Small intestine (tissue), 7 donors: ENCODE measurements at regions not wholly inside any gene's neighbourhood (a gene's known extent, or its start where the extent isn't known, plus 50 kb on each side); places are given as distances from the start of the nearest gene placed in this dataset.
"Not testable (repeated sequence)": the region's sequence is repeated elsewhere in the genome, so short reads cannot be mapped to it uniquely, and the experiment has no call there.

Experiments
- DNase-seq, 2 donors: peaks; one replicate each; pipeline versions ENCODE4 v3.0.0 to v3.0.0-alpha.2; 2013
- FAIRE-seq: peaks from 2 replicates; lab custom pipeline; 2012; peaks lifted over from hg19 to GRCh38; lab: Jason Lieb, UNC
- H3K27ac ChIP-seq, 3 donors: one replicate each; pipeline ENCODE4 v1.5.1; 2013; ENCODE audit warnings: low read length in 2 of 3, mild to moderate bottlenecking in 2 of 3, control low read depth in 1 of 3, inconsistent platforms in 1 of 3, low read depth in 1 of 3, moderate library complexity in 1 of 3
- H3K27me3 ChIP-seq, 3 donors: one replicate each; pipeline ENCODE4 v1.6.1; 2013; ENCODE audit warnings: low read length in 3 of 3, inconsistent platforms in 1 of 3; ENCODE audit not compliant: control insufficient read depth in 3 of 3, insufficient read depth in 3 of 3
- H3K36me3 ChIP-seq, 3 donors: one replicate each; pipeline ENCODE4 v1.6.1; 2013; ENCODE audit warnings: low read length in 3 of 3, inconsistent platforms in 1 of 3, low read depth in 1 of 3, mild to moderate bottlenecking in 1 of 3, moderate library complexity in 1 of 3; ENCODE audit not compliant: control insufficient read depth in 3 of 3, insufficient read depth in 2 of 3
- H3K4me1 ChIP-seq, 3 donors: one replicate each; pipeline ENCODE4 v1.6.1; 2013; ENCODE audit warnings: low read length in 2 of 3, inconsistent platforms in 1 of 3, low read depth in 1 of 3, mild to moderate bottlenecking in 1 of 3, moderate library complexity in 1 of 3; ENCODE audit not compliant: control insufficient read depth in 3 of 3, insufficient read depth in 2 of 3
- H3K4me3 ChIP-seq, 3 donors: one replicate each; pipeline ENCODE4 v1.5.1; 2013; ENCODE audit warnings: low read length in 3 of 3, control low read depth in 1 of 3, inconsistent platforms in 1 of 3, low read depth in 1 of 3, mild to moderate bottlenecking in 1 of 3, moderate library complexity in 1 of 3
- H3K9me3 ChIP-seq, 2 donors: one replicate each; pipeline ENCODE4 v1.6.1; 2013; ENCODE audit warnings: low read depth in 1 of 2, low read length in 1 of 2; ENCODE audit not compliant: control insufficient read depth in 2 of 2, insufficient read depth in 1 of 2
- WGBS, 3 donors: extraction: QIAGEN DNeasy Blood & Tissue Kit; methylation state at CpG; one replicate each; pipeline ENCODE4 v1.1.7; 2013; 5-methylcytosine and 5-hydroxymethylcytosine counted together
- donor health status: healthy with polysubstance abuse.
- donor health status: control.
- donor health status: control.
- donor health status: Bipolar disorder and iron deficiency.
- donor health status: healthy.

DNA sequence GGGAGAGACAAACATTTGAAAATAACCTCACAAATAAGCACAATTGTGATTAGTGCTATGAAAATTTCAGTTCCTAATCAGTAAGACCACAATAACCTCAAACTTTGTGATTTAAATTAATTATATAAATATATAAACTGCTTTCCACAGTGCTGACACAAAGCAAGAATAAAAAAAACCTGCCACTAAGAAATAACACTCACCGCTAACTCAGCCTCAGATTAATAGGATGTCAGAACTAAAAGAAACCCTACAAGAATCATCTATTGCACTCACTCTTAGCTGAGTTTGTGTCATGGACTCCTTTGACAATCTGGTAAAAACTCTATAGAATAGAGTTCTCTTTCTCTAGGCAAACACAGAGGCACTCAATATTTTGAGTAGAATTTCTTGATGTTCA lies 68.4 kb downstream of the SLC41A2 start:
- H3K36me3 ChIP-seq: no peaks in the 10 kb centered on the region
- FAIRE-seq: no peak
- no peaks in the 10 kb centered on the region for H3K4me1 ChIP-seq
- DNase-seq: no peak
- no peaks in the 10 kb centered on the region for H3K9me3 ChIP-seq
- no peaks in the 10 kb centered on the region for H3K27me3 ChIP-seq
- H3K27ac ChIP-seq: no peak overlapping the region
- WGBS, 3 donors: 97% methylated on average over 1 of the region's 1 CpG
- no peak overlapping the region for H3K4me3 ChIP-seq

DNA sequence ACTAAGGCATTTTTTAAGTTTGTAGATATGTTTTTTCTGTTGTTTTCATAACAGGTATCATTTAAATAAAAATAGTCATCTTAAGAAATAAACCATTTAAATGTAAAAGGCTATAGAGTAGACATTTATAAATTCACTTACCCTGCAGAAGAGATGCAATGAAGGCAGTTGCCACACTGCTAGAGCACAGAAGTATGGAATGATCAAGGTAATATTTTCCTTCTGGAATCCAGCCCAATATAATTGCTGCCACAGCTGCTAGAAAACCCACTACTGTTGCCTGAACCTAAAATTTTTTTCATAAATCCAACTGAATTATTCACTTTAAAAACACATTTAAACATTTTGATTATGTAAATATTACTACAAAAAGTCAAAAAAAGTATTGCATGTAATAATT lies 69.2 kb downstream of the SLC41A2 start:
- H3K27ac ChIP-seq: no peak overlapping the region
- H3K27me3 ChIP-seq: no peaks in the 10 kb centered on the region
- no peaks in the 10 kb centered on the region for H3K4me1 ChIP-seq
- peaks cover 0 to 3% (median 0%) of the 10 kb centered on the region in 3 donors for H3K36me3 ChIP-seq
- FAIRE-seq (no peak), DNase-seq (no peak)
- no peaks in the 10 kb centered on the region for H3K9me3 ChIP-seq
- H3K4me3 ChIP-seq: no peak overlapping the region

DNA sequence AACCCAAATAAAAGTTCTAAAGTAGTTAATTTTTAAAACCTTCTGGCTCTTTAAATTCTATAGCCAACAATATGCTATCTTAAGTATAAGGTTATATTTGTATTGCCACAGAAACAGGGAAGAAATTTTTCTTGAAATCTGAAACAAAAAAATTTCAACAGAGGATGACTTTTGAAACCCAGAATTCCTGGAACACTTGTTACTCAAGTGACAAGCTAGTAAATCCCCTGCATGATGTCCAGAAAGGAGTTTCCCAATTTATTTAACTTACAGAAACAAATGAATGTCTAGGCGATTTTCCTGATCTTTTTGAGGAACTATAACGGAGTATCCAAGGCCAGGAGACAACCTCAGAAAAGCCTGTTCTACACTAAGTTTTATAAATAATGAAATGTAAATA lies 69.6 kb downstream of the SLC41A2 start:
- no peak overlapping the region for H3K4me3 ChIP-seq
- no peaks in the 10 kb centered on the region for H3K27me3 ChIP-seq
- H3K36me3 ChIP-seq: peaks cover 0 to 3% (median 0%) of the 10 kb centered on the region in 3 donors
- WGBS, 3 donors: 82 to 92% (median 83%) methylated on average over 2 of the region's 2 CpGs
- H3K9me3 ChIP-seq: no peaks in the 10 kb centered on the region
- DNase-seq (no peak), FAIRE-seq (no peak)
- H3K4me1 ChIP-seq: no peaks in the 10 kb centered on the region
- no peak overlapping the region for H3K27ac ChIP-seq

DNA sequence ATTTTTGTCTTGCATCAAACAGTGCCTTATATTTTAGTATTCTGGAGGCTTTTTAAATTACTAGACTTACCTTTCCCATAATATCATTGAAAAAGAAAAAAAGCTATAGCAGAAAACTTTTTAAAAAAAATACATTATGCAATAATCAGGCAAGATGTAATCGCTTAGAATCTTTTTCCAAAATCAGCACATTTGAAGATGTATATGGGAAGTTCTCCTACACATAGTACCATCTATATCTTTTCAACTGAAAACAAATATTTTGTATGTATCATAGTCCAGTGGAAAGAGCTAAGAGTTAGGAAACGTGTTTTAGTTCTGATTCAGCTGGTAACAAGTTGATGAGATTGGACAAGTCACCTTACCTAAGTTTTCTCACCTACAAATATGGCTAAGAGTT lies 70.6 kb downstream of the SLC41A2 start:
- WGBS, 3 donors: 83 to 91% (median 83%) methylated on average over 2 of the region's 2 CpGs
- no peak overlapping the region for H3K4me3 ChIP-seq
- no peaks in the 10 kb centered on the region for H3K27me3 ChIP-seq
- no peak for DNase-seq
- no peaks in the 10 kb centered on the region for H3K9me3 ChIP-seq
- no peak overlapping the region for H3K27ac ChIP-seq
- H3K36me3 ChIP-seq: peaks cover 0 to 3% (median 0%) of the 10 kb centered on the region in 3 donors
- no peaks in the 10 kb centered on the region for H3K4me1 ChIP-seq
- FAIRE-seq: no peak

DNA sequence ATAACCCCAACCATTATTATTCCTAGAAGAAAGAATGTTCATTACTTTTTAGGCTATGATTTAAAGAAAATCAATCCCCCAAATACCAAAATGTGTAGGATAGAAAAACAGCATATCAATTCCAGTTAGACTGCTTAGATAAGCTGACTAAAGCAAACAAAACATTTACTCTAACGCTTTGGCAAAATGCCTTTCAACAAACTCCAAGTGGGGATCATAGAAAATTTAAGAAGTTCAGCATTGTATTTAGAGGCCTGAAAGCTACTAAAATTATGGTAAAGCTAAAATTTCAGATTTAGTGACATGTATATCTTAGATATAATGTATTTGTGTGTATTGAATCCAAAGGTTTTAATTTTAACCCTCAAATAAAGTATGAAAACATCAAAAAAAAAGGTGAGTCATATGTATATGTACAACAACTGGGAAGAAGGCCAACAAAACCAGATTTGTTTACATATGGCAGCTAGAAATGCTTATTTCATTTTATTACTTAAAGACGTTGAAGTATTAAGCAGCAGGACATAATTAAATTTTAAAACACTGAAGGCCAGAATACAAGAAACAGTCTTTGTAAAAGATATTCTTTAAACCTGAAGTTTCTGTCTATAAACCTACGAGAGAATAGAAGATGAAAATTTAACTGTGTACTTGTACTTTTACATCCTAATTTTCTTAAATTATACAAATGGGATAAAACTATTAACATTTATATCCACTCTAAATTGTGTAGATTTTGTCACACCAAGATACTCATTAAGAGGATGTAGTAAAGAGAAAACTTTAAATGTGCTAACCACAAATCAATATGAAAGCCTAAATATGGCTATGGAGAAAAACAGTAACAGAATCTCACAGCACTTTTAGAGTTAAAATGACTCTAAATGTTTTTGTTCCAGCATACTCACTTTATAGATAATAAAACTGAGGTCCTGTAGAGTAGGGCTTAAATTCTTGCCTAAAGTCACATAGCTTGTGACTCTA lies 71.4 kb downstream of the SLC41A2 start:
- Histone ChIP-seq H3K9me3 (no peaks in the 10 kb centered on the region), H3K4me3 (no peak overlapping the region), H3K27ac (no peak overlapping the region), H3K36me3 (peaks cover 0 to 3% (median 0%) of the 10 kb centered on the region in 3 donors), H3K4me1 (no peaks in the 10 kb centered on the region), H3K27me3 (no peaks in the 10 kb centered on the region)
- no peak for FAIRE-seq
- WGBS, 3 donors: 50 to 64% (median 61%) methylated on average over 3 of the region's 3 CpGs
- DNase-seq: no peak

DNA sequence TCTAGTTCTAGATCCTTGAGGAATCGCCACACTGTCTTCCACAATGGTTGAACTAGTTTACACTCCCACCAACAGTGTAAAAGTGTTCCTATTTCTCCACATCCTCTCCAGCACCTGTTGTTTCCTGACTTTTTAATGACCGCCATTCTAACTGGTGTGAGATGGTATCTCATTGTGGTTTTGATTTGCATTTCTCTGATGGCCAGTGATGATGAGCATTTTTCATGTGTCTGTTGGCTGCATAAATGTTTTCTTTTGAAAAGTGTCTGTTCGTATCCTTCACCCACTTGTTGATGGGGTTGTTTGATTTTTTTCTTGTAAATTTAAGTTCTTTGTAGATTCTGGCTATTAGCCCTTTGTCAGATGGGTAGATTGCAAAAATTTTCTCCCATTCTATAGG lies 79.2 kb downstream of the SLC41A2 start:
- WGBS, 3 donors: 91 to 100% (median 93%) methylated on average over 2 of the region's 3 CpGs
- not testable (repeated sequence) for H3K4me3 ChIP-seq, FAIRE-seq, H3K9me3 ChIP-seq, H3K36me3 ChIP-seq, DNase-seq, H3K27ac ChIP-seq, H3K4me1 ChIP-seq, H3K27me3 ChIP-seq

DNA sequence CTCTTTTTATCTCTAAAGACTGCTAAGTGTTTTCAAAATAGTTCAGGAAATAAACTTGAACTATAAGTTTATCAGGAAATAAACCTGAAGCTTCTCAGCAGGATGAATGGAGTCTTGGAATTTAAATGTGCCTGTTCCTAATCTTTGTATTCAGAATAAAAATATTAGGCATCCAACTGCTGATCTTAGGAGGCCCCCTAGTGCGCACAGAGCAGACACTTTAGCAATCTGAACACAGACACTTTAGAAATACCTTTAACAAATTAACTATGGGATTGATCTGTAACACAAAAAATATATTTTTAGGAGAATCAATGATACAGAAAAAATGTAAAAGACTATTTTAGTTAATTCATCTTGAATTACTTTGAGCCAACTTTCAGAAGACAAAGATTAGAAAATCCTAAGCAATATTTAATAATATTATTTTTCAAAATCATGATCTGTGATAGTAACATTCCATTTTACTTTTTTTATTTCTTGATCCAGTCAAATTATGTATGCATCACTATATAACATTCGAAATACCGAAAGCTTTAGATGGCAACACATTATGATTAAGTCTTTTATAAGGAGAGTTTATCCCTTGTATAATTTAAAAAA lies 80.9 kb downstream of the SLC41A2 start:
- DNase-seq: peak in 1 of 2 donors; percentile 11
- Histone ChIP-seq H3K9me3 (peaks cover 0 to 3% of the 10 kb centered on the region in 2 donors), H3K36me3 (peaks cover 0 to 1% (median 0%) of the 10 kb centered on the region in 3 donors), H3K27me3 (no peaks in the 10 kb centered on the region), H3K27ac (no peak overlapping the region), H3K4me3 (no peak overlapping the region), H3K4me1 (no peaks in the 10 kb centered on the region)
- FAIRE-seq: no peak
- WGBS, 3 donors: 56 to 94% (median 87%) methylated on average over 3 of the region's 3 CpGs

DNA sequence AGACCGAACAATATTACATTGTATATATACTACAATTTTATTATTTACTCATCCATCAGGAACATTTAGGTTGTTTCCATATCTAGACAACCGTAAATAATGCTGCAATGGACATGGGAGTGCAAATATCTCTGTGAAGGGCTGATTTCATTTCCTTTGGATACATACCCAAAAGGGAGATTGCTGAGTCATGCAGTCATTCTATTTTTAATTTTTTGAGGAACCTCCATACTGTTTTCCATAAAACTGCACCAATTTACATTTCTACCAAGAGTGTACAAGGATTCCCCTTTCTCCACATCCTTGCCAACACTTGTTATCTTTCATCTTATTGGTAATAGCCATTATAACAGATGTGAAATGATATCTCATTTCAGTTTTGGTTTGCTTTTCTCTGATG lies 84.7 kb downstream of the SLC41A2 start:
- FAIRE-seq: no peak

More for the DNA sequence above, 84.7 kb downstream of the SLC41A2 start:
- H3K27ac ChIP-seq: no peak overlapping the region
- H3K4me3 ChIP-seq: no peak overlapping the region
- H3K9me3 ChIP-seq: peaks cover 0 to 3% of the 10 kb centered on the region in 2 donors
- no peaks in the 10 kb centered on the region for H3K27me3 ChIP-seq
- H3K36me3 ChIP-seq: peaks cover 0 to 1% (median 0%) of the 10 kb centered on the region in 3 donors
- WGBS, 3 donors: 93 to 98% (median 97%) methylated on average over 2 of the region's 2 CpGs
- no peak for DNase-seq
- H3K4me1 ChIP-seq: no peaks in the 10 kb centered on the region
